ENCODE measurements at regions not wholly inside any gene's neighbourhood (a gene's known extent, or its start where the extent isn't known, plus 50 kb on each side); places are given as distances from the start of the nearest gene placed in this dataset.

GRCh38 chr14:97485201-97485600 lies 688.0 kb downstream of the VRK1 start:
- TF ChIP-seq, protein P1, sequence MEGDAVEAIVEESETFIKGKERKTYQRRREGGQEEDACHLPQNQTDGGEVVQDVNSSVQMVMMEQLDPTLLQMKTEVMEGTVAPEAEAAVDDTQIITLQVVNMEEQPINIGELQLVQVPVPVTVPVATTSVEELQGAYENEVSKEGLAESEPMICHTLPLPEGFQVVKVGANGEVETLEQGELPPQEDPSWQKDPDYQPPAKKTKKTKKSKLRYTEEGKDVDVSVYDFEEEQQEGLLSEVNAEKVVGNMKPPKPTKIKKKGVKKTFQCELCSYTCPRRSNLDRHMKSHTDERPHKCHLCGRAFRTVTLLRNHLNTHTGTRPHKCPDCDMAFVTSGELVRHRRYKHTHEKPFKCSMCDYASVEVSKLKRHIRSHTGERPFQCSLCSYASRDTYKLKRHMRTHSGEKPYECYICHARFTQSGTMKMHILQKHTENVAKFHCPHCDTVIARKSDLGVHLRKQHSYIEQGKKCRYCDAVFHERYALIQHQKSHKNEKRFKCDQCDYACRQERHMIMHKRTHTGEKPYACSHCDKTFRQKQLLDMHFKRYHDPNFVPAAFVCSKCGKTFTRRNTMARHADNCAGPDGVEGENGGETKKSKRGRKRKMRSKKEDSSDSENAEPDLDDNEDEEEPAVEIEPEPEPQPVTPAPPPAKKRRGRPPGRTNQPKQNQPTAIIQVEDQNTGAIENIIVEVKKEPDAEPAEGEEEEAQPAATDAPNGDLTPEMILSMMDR (IDR thresholded peaks at IDR 0.05): no peak
- no peak for TF ChIP-seq ZFX (IDR thresholded peaks at IDR 0.05; ENCODE audit: borderline replicate concordance)
